Endothelial cell of umbilical vein (primary cell): ENCODE measurements at regions not wholly inside any gene's neighbourhood (a gene's known extent, or its start where the extent isn't known, plus 50 kb on each side); places are given as distances from the start of the nearest gene placed in this dataset.

Experiments
- BruUV-seq: library from RNA; stranded (reverse); fragments of 400-500 nt; replicated peaks from 2 replicates; lab custom pipeline; 2021; lab: Mats Ljungman, UMichigan
- CTCF ChIA-PET: fragments of 300-600, 350-600 bp; sonication (Branson Sonifier 250); formaldehyde crosslinking; loops from one replicate; lab custom pipeline; 2021; ENCODE audit warnings: antibody characterized with exemption, inconsistent platforms; lab: Charles Lee
- POLR2A ChIA-PET: fragments of 300-600, 350-600 bp; sonication (Branson Sonifier 250); formaldehyde crosslinking; loops from one replicate; lab custom pipeline; 2021; ENCODE audit warnings: antibody characterized with exemption, inconsistent platforms; lab: Charles Lee
- DNase-seq: peaks from one replicate; pipeline ENCODE4 v3.0.0-alpha.2; 2011; ENCODE audit warnings: low read depth, low spot score
- FAIRE-seq: peaks from 2 replicates; lab custom pipeline; 2011; peaks lifted over from hg19 to GRCh38; lab: Jason Lieb, UNC
- H2AFZ ChIP-seq: 2 replicates; pipeline ENCODE4 v1.6.0; 2012; ENCODE audit warnings: low read depth, low read length, control low read depth, inconsistent platforms
- H3K27ac ChIP-seq: 2 replicates; pipeline ENCODE4 v1.5.1; 2011; ENCODE audit warnings: low read depth, mild to moderate bottlenecking, control low read depth, low read length, moderate library complexity; ENCODE audit not compliant: insufficient read depth
- H3K27me3 ChIP-seq, 2 experiments: 2 replicates each; pipeline versions ENCODE4 v1.6.0 to v1.6.1; 2011; ENCODE audit warnings: low read length in 2 of 2, mixed read lengths in 1 of 2; ENCODE audit not compliant: control insufficient read depth in 2 of 2, insufficient read depth in 2 of 2
- H3K36me3 ChIP-seq, 2 experiments: 2 replicates in 1 of 2; 3 replicates in 1 of 2; pipeline ENCODE4 v1.5.1; 2011; ENCODE audit warnings: low read length in 2 of 2, mild to moderate bottlenecking in 1 of 2, moderate library complexity in 1 of 2; ENCODE audit not compliant: control insufficient read depth in 2 of 2, insufficient read depth in 2 of 2; ENCODE audit errors: extremely low read depth in 1 of 2
- H3K4me1 ChIP-seq: 3 replicates; pipeline ENCODE4 v1.5.1; 2011; ENCODE audit warnings: mild to moderate bottlenecking, low read length; ENCODE audit not compliant: control insufficient read depth, insufficient read depth; ENCODE audit errors: extremely low read depth
- H3K4me2 ChIP-seq: 2 replicates; pipeline ENCODE4 v1.6.1; 2011; ENCODE audit warnings: low read length, control low read depth, mixed read lengths; ENCODE audit not compliant: insufficient read depth
- H3K4me3 ChIP-seq, 3 experiments: fragments of 200-600 bp in 1 of 3; sonication (generic), shearing (Covaris generic) in 1 of 3; replicated peaks in 1 of 3; 2 replicates each; pipeline ENCODE4 v1.5.1; 2011 to 2016; ENCODE audit warnings: control low read depth in 3 of 3, low read length in 3 of 3, mild to moderate bottlenecking in 2 of 3, inconsistent platforms in 1 of 3, low read depth in 1 of 3, moderate library complexity in 1 of 3; ENCODE audit not compliant: insufficient read depth in 1 of 3
- H3K79me2 ChIP-seq: 2 replicates; pipeline ENCODE4 v1.6.0; 2012; ENCODE audit warnings: low read length, inconsistent platforms; ENCODE audit not compliant: control insufficient read depth, insufficient read depth
- H3K9ac ChIP-seq: replicated peaks from 2 replicates; pipeline ENCODE3; 2011; ENCODE audit warnings: low read length, control low read depth; ENCODE audit not compliant: insufficient read depth; ENCODE audit errors: extremely low read depth
- H3K9me1 ChIP-seq: replicated peaks from 3 replicates; pipeline ENCODE4 v1.6.0; 2011; ENCODE audit warnings: mild to moderate bottlenecking, low read length; ENCODE audit not compliant: control insufficient read depth, insufficient read depth; ENCODE audit errors: extremely low read depth
- H3K9me3 ChIP-seq: replicated peaks from 2 replicates; pipeline ENCODE4 v1.5.1; 2012; ENCODE audit warnings: low read length, inconsistent platforms; ENCODE audit not compliant: control insufficient read depth, insufficient read depth
- H4K20me1 ChIP-seq: replicated peaks from 2 replicates; pipeline ENCODE3; 2011; ENCODE audit warnings: mild to moderate bottlenecking, low read length; ENCODE audit not compliant: control insufficient read depth, insufficient read depth; ENCODE audit errors: extremely low read depth
- EZH2 ChIP-seq: IDR thresholded peaks from 2 replicates; pipeline ENCODE4 v1.6.1; 2012; ENCODE audit warnings: borderline replicate concordance, low read depth, mild to moderate bottlenecking, moderate library complexity, low read length, inconsistent platforms; ENCODE audit not compliant: severe bottlenecking
- FOS ChIP-seq: IDR thresholded peaks from 2 replicates; pipeline ENCODE4 v1.6.1; 2011; ENCODE audit warnings: mild to moderate bottlenecking, low read length, moderate library complexity, borderline replicate concordance; ENCODE audit not compliant: insufficient read depth
- GATA2 ChIP-seq: IDR thresholded peaks from 2 replicates; pipeline ENCODE4 v1.7.0; 2011; ENCODE audit warnings: low read depth, mild to moderate bottlenecking, moderate library complexity, mixed read lengths, low read length; ENCODE audit not compliant: insufficient read length, insufficient read depth
- JUN ChIP-seq: IDR thresholded peaks from 2 replicates; pipeline ENCODE4 v1.6.1; 2011; ENCODE audit warnings: borderline replicate concordance, low read depth; ENCODE audit not compliant: insufficient read length, insufficient read depth
- MAX ChIP-seq: IDR thresholded peaks from 2 replicates; pipeline ENCODE4 v1.6.1; 2011; ENCODE audit not compliant: insufficient read depth, insufficient read length
- MYC ChIP-seq: IDR thresholded peaks from one replicate; pipeline ENCODE4 v1.6.1; 2011; ENCODE audit warnings: mild to moderate bottlenecking, low read depth, low read length
- POLR2A ChIP-seq: IDR thresholded peaks from 2 replicates; pipeline ENCODE4 v1.6.1; 2012; ENCODE audit warnings: low read depth, mild to moderate bottlenecking, control low read depth, low read length
- POLR2AphosphoS5 ChIP-seq: IDR thresholded peaks from 2 replicates; pipeline ENCODE4 v1.6.1; 2012; ENCODE audit warnings: low read depth, mild to moderate bottlenecking, control low read depth, low read length, moderate library complexity; ENCODE audit not compliant: insufficient read depth
- dilution Hi-C: fragments of 300-500 bp; cut with MboI; formaldehyde crosslinking; loops from one replicate; pipeline ENCODE4 v1.15.0; 2019; ENCODE audit warnings: low sequenced_read_pairs; ENCODE audit not compliant: extremely low pct_ligation_motif_present
- intact Hi-C: fragments of 100-400 bp; cut with micrococcal nuclease; formaldehyde crosslinking; loops from one replicate; pipeline ENCODE4 v1.10.0; 2022
- TF ChIP-seq, protein P1 (sequence below), 2 donors: IDR thresholded peaks; 1 replicate in 1 of 2; 2 replicates in 1 of 2; pipeline ENCODE4 v1.5.1; 2011; ENCODE audit warnings: low read length in 2 of 2, mild to moderate bottlenecking in 2 of 2, moderate library complexity in 2 of 2, control low read depth in 1 of 2, inconsistent platforms in 1 of 2, low read depth in 1 of 2; ENCODE audit not compliant: insufficient read depth in 1 of 2; ENCODE audit errors: extremely low read depth in 1 of 2

- no peaks in the 10 kb centered on the region for H3K36me3 ChIP-seq
- no peak overlapping the region for H3K4me2 ChIP-seq
- no peaks in the 10 kb centered on the region for H3K9me3 ChIP-seq
- ChIA-PET CTCF (interaction anchor here (0.8 kb wide), 1 partner anchor 369 kb away, joined by 3 read pairs; no protein-coding TSS in a partner anchor), POLR2A (no interaction called here)
- intact Hi-C loops (no loop called here), dilution Hi-C loops (no loop called here)
- H3K9ac ChIP-seq = no peak overlapping the region
- no peak overlapping the region for H3K4me3 ChIP-seq
- no peak overlapping the region for H3K27ac ChIP-seq
- H3K4me1 ChIP-seq = no peaks in the 10 kb centered on the region
- FAIRE-seq = no peak
- H2AFZ ChIP-seq = no peak overlapping the region
- H3K79me2 ChIP-seq = no peaks in the 10 kb centered on the region
- TF ChIP-seq MYC = no peak
- TF ChIP-seq MAX = no peak
- TF ChIP-seq, protein P1, sequence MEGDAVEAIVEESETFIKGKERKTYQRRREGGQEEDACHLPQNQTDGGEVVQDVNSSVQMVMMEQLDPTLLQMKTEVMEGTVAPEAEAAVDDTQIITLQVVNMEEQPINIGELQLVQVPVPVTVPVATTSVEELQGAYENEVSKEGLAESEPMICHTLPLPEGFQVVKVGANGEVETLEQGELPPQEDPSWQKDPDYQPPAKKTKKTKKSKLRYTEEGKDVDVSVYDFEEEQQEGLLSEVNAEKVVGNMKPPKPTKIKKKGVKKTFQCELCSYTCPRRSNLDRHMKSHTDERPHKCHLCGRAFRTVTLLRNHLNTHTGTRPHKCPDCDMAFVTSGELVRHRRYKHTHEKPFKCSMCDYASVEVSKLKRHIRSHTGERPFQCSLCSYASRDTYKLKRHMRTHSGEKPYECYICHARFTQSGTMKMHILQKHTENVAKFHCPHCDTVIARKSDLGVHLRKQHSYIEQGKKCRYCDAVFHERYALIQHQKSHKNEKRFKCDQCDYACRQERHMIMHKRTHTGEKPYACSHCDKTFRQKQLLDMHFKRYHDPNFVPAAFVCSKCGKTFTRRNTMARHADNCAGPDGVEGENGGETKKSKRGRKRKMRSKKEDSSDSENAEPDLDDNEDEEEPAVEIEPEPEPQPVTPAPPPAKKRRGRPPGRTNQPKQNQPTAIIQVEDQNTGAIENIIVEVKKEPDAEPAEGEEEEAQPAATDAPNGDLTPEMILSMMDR (IDR thresholded peaks at IDR 0.05; ENCODE audit: extremely low read depth in 1 of 2, insufficient read depth in 1 of 2, low read depth in 1 of 2, low read length in 2 of 2) = no peak
- no peak for TF ChIP-seq FOS
- TF ChIP-seq POLR2A = no peak
- no peak for TF ChIP-seq EZH2
- no peak for TF ChIP-seq POLR2AphosphoS5
- TF ChIP-seq GATA2 = no peak
- no peak for TF ChIP-seq JUN
- no TSS peak for BruUV-seq
- no peaks in the 10 kb centered on the region for H4K20me1 ChIP-seq
- no peaks in the 10 kb centered on the region for H3K9me1 ChIP-seq
- H3K27me3 ChIP-seq = no peaks in the 10 kb centered on the region
- DNase-seq = no peak
Observed at GRCh38 chr13:26973946-26974345, 197.7 kb downstream of the USP12 start.
